Stimulated activated naive B cell treated with anti-CD40 and anti-IgM and Interleukin-4, amounts not matched to agents 10 μg/mL and 1 μg/mL and 100 μg/mL, for 72 hours (primary cell): ENCODE measurements at regions not wholly inside any gene's neighbourhood (a gene's known extent, or its start where the extent isn't known, plus 50 kb on each side); places are given as distances from the start of the nearest gene placed in this dataset.

ENCODE experiments used
- ATAC-seq, 2 donors: fragments of 150-1000 bp; cut with Tn5 transposase; replicated peaks; 2 replicates each; pipeline ENCODE4 v1.10.0; 2021; ENCODE audit warnings: moderate library complexity in 1 of 2
- DNase-seq: peaks from one replicate; pipeline ENCODE4 v3.0.0; 2021
- H3K27ac Mint-ChIP-seq: one replicate; pipeline ENCODE4 v1.8.0; 2022; ENCODE audit warnings: mild to moderate bottlenecking, mixed read lengths
- H3K27me3 Mint-ChIP-seq, 2 donors: one replicate each; pipeline ENCODE4 v1.8.0; 2022; ENCODE audit warnings: mixed read lengths in 2 of 2
- H3K36me3 Mint-ChIP-seq, 2 donors: one replicate each; pipeline ENCODE4 v1.8.0; 2022; ENCODE audit warnings: mixed read lengths in 2 of 2, mild to moderate bottlenecking in 1 of 2
- H3K4me1 Mint-ChIP-seq, 2 donors: one replicate each; pipeline ENCODE4 v1.8.0; 2022; ENCODE audit warnings: mixed read lengths in 2 of 2, mild to moderate bottlenecking in 1 of 2
- H3K4me3 Mint-ChIP-seq, 2 donors: one replicate each; pipeline ENCODE4 v1.8.0; 2022; ENCODE audit warnings: mild to moderate bottlenecking in 2 of 2, mixed read lengths in 2 of 2, moderate library complexity in 1 of 2
- H3K9me3 Mint-ChIP-seq, 2 donors: one replicate each; pipeline ENCODE4 v1.8.0; 2022; ENCODE audit warnings: mixed read lengths in 2 of 2, mild to moderate bottlenecking in 1 of 2

DNA sequence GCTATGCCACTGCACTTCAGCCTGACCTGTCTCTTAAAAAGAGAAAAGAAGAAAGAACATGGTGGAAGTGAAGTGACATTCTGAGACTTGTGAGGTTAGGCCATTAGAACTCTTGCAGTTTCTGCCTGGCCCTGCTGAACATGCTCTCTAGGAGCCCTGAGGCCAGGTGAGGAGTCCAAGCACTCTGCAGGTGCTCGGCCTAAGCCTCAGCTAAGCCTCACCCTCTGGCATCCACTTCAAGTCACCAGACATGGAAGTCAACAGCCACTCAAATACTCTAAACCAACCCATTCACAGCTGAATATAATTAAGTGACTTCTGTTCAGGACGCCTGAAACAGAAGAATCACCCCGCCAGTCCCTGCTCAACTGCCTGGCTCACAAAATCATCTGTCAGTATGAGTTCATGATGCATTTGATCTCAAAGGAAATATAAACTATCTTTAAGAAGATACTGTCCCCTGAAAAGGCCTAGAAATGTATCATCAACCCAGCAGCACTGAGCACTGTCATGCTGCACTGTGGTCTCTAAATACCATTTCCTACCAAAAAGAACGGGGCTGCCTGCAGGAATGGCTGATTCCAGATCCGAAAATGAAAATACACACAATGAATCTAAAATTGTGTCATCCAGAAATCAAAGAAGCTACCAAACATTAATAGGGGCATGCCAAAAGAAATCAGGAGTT lies 118.8 kb downstream of the PSMG1 start:
- no peak overlapping the region for H3K27ac Mint-ChIP-seq
- peaks cover 6% of the 10 kb centered on the region in 2 donors for H3K9me3 Mint-ChIP-seq
- H3K4me3 Mint-ChIP-seq, result no peak overlapping the region
- no peaks in the 10 kb centered on the region for H3K36me3 Mint-ChIP-seq
- peaks cover 6 to 9% of the 10 kb centered on the region in 2 donors for H3K27me3 Mint-ChIP-seq
- H3K4me1 Mint-ChIP-seq, result peaks cover 4 to 12% of the 10 kb centered on the region in 2 donors
- no peak for DNase-seq
- no peak for ATAC-seq

DNA sequence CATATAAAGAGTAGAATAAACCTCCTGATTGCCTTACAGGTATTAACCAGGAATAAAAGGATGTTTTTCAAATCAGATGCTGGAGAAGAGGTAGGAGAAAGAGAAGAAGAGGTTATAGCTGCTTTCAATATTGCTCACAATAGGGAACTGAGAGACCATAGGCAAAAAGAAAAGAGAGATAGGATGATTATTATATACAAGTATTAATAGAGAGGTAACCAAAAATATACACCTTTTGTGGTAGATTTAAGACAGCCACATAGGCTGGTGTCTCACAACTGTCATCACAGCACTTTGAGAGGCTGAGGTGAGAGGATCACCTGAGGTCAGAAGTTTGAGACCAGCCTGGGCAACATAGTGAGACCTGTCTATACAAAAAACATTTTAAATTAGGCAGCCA lies 119.7 kb downstream of the PSMG1 start:
- H3K36me3 Mint-ChIP-seq, result no peaks in the 10 kb centered on the region
- H3K4me3 Mint-ChIP-seq, result no peak overlapping the region
- H3K27me3 Mint-ChIP-seq, result peaks cover 6 to 9% of the 10 kb centered on the region in 2 donors
- H3K4me1 Mint-ChIP-seq, result peaks cover 4 to 12% of the 10 kb centered on the region in 2 donors
- H3K27ac Mint-ChIP-seq, result no peak overlapping the region
- peaks cover under 1 to 1% of the 10 kb centered on the region in 2 donors for H3K9me3 Mint-ChIP-seq
- no peak for DNase-seq
- peak; percentile 83 to 85 for ATAC-seq

DNA sequence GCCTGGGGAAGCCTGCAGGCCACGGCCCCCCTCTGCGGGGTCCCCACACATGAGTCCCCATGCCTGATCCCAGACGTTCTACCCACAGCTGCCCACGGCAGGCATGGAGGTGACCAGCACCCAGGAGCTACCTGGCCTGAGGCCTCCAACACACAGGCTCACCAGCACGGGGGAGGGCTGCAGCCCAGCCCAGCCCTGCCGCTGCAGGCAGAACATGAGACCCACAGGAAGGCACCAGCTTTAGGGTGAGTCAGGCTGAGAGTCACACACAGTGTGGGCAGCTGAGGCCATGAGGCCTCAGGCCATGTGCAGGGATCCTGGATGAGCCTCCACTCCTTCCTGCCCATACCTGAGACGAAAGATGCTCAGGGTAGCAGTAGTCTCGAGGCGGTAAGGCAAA lies 121.1 kb downstream of the PSMG1 start:
- Mint-ChIP-seq H3K27ac (no peak overlapping the region), H3K36me3 (no peaks in the 10 kb centered on the region), H3K9me3 (peaks cover 0 to 1% of the 10 kb centered on the region in 2 donors), H3K4me3 (no peak overlapping the region), H3K4me1 (peaks cover 4 to 12% of the 10 kb centered on the region in 2 donors), H3K27me3 (peaks cover under 1 to 5% of the 10 kb centered on the region in 2 donors)
- no peak for DNase-seq
- peak; percentile 9 to 16 for ATAC-seq

DNA sequence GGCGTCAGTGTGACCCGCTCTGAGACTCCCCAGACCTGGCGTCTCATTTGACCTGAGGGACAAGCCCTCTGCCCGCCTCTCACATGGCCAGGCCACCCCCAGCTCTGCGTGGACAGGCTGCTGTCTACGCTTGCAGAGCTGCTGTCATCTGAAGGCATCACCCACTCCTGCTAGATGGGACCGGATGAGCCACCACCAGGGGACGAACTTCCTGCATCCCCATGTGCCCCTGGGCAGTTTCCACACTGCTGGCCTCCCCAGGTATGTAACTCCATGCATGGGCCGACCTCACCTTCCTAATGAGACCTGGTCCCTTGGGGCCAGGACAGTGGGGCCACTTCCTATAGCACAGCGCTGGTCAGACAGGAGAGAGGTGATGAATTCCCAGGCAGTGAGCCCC lies 121.5 kb downstream of the PSMG1 start:
- DNase-seq (no peak), ATAC-seq (no peak)
- Mint-ChIP-seq H3K27me3 (peaks cover 0 to 5% of the 10 kb centered on the region in 2 donors), H3K4me3 (no peak overlapping the region), H3K4me1 (peaks cover 4 to 12% of the 10 kb centered on the region in 2 donors), H3K36me3 (no peaks in the 10 kb centered on the region), H3K27ac (no peak overlapping the region), H3K9me3 (peaks cover 0 to 1% of the 10 kb centered on the region in 2 donors)

DNA sequence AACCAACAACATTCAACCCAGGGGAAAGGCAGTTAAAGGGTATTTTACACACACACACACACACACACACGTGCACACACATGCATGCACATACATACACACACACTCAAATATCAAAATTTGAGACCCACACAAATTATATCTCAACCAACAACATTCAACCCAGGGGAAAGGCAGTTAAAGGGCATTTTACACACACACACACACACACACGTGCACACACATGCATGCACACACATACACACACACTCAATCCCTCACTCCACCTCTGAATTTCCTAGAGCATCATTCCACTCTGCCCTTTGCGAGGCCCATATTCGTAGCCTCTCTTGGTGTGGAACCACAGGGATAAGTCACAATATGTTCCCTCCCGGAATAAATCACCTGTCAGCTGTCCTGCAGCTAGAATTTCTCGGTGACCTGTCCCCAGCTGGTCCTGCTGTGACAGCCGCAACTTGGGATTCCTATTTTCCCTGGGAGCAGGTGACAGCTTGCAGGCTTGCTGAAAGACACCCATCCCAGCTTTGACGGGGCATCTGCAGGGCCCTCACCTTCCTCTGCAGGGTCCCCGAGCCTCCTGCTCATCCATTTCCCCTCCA lies 122.7 kb downstream of the PSMG1 start:
- peaks cover 0 to 5% of the 10 kb centered on the region in 2 donors for H3K27me3 Mint-ChIP-seq
- H3K36me3 Mint-ChIP-seq, result no peaks in the 10 kb centered on the region
- H3K27ac Mint-ChIP-seq, result no peak overlapping the region
- ATAC-seq (no peak), DNase-seq (no peak)
- peaks cover 0 to 1% of the 10 kb centered on the region in 2 donors for H3K9me3 Mint-ChIP-seq
- no peak overlapping the region for H3K4me3 Mint-ChIP-seq
- H3K4me1 Mint-ChIP-seq, result peaks cover 4 to 12% of the 10 kb centered on the region in 2 donors

DNA sequence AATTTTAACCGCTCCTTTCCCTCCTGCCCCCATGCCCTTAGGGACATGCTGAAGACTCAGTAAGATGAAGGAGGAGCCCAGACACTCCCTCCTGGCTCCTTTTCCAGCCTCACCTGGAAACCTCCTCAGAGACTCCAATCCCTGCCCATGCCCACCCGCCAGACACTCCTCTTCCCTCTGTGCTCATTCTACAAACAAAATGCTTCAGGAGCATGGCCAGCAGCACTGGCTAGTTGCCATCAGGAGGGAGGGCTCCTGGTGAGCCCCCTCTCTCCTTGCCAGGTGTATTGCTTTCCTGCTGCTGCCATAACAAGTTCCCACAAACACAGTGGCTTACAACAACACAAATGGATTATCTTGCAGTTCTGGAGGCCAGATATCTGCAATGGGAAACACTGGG lies 126.1 kb downstream of the PSMG1 start:
- Mint-ChIP-seq H3K27me3 (peaks cover 0 to 5% of the 10 kb centered on the region in 2 donors), H3K4me3 (no peak overlapping the region), H3K36me3 (no peaks in the 10 kb centered on the region), H3K9me3 (no peaks in the 10 kb centered on the region), H3K4me1 (no peaks in the 10 kb centered on the region), H3K27ac (no peak overlapping the region)
- DNase-seq (no peak), ATAC-seq (no peak)

DNA sequence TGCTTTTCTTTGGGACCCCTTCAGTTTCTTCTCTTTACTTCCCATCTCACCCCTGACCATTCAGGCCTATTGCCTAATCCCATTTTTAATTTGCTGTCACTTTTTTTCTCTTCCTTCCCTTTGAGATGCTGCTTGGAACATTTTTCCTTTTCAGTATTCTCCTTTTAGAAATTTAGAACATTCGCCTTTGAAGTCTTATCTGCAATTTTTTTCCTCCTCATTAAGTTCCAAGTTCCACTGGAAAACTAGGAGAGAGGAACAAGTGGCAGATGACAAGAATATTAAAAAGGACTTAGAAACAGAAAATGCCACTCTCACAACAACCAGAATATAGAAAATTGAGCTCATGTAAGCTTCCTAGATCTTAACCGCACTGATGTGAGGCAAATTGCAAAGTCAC lies 126.6 kb downstream of the PSMG1 start:
- Mint-ChIP-seq H3K9me3 (no peaks in the 10 kb centered on the region), H3K27me3 (peaks cover 0 to 5% of the 10 kb centered on the region in 2 donors), H3K36me3 (no peaks in the 10 kb centered on the region), H3K4me3 (no peak overlapping the region), H3K27ac (no peak overlapping the region), H3K4me1 (no peaks in the 10 kb centered on the region)
- DNase-seq (no peak), ATAC-seq (no peak)

DNA sequence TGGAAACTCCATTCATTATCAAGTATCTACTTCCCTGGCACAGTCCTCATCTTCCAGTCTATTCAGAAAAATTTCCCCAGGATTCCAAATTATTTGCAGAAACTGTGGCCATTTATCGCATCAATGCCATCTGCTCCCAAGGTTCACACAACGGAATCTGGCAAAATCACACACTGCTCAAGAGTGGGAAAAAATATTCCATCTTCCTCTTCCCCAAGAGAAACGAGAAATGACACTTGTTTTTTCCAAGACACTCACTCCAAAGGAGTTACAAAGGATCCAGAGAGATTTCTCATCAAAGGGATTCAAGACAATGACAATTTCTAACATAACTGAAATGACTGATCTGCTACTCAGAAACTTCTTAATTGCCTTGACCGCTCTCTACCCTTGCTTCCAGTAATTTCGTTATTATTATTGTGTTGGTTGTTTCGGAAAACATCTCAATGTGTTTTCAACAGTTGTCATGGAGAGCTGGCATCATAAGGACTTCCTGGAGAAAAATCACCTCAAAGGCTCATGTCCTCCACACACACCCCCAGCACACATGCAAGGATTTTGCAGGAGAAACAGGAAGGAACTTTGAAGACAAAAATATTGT lies 128.0 kb downstream of the PSMG1 start:
- no peaks in the 10 kb centered on the region for H3K9me3 Mint-ChIP-seq
- H3K27ac Mint-ChIP-seq, result no peak overlapping the region
- DNase-seq, result no peak
- no peak overlapping the region for H3K4me3 Mint-ChIP-seq
- ATAC-seq, result no peak
- H3K36me3 Mint-ChIP-seq, result no peaks in the 10 kb centered on the region
- H3K4me1 Mint-ChIP-seq, result no peaks in the 10 kb centered on the region
- peaks cover 0 to 3% of the 10 kb centered on the region in 2 donors for H3K27me3 Mint-ChIP-seq

DNA sequence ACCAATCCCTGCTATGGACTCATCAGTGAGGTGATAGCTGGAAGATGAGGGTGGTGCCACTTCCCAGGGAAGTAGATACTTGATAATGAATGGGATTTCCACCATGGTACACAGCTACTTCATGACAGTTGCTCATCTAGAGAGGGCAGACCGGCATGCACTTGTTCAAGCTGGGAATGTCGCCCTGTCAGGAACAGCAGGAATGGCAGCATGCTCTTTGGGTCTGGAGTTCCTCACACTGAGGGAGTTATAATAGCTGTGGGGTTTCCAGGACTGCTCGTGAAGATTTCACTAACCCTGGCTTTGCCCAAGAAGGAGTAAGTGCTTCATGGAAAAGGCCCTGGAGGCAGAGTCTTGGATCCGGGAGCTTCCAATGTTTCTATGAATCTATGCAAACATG lies 129.2 kb downstream of the PSMG1 start:
- no peaks in the 10 kb centered on the region for H3K9me3 Mint-ChIP-seq
- no peaks in the 10 kb centered on the region for H3K36me3 Mint-ChIP-seq
- H3K4me3 Mint-ChIP-seq, result no peak overlapping the region
- H3K27me3 Mint-ChIP-seq, result peaks cover 0 to 4% of the 10 kb centered on the region in 2 donors
- no peak for DNase-seq
- no peak overlapping the region for H3K27ac Mint-ChIP-seq
- H3K4me1 Mint-ChIP-seq, result no peaks in the 10 kb centered on the region
- ATAC-seq, result no peak

DNA sequence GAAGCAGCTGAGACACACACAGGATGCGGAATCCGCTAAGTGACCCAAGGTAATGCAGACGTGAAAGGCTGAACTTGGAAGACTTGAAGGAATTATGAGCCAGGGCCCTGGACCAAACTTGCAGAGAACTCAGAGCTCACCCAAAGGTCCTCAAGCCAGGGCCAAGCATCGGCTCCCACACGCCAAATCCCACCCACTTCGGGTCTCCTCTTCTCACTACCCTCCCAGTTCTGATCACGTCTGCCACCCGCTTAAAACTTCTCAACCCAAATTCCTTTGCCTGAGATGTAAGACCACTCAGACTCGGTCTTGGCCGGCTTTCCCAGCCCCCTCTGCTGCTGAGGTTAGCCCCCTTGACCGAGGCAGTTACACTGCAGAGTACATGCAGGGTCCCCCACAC lies 130.1 kb downstream of the PSMG1 start:
- peaks cover 0 to 4% of the 10 kb centered on the region in 2 donors for H3K27me3 Mint-ChIP-seq
- no peak overlapping the region for H3K4me3 Mint-ChIP-seq
- no peaks in the 10 kb centered on the region for H3K36me3 Mint-ChIP-seq
- H3K27ac Mint-ChIP-seq, result no peak overlapping the region
- H3K9me3 Mint-ChIP-seq, result no peaks in the 10 kb centered on the region
- no peaks in the 10 kb centered on the region for H3K4me1 Mint-ChIP-seq
- DNase-seq (no peak), ATAC-seq (no peak)

DNA sequence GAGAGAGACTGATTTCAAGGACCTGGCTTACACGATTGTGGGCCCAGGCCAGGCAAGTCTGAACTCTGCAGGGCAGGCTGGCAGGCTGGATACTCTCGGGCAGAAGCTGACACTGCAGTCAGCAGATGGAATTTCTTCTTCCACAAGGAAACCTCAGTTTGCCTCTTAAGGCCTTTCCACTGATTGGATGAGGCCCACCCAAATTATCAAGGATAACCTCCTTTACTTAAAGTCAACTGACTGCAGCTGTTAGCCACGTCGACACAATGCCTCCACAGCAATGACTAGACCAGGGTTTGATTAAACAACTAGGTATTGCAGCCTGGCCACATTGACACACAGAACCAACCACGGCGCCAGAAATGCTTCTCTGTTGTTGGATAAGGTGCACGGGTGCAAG lies 130.5 kb downstream of the PSMG1 start:
- no peaks in the 10 kb centered on the region for H3K9me3 Mint-ChIP-seq
- H3K27ac Mint-ChIP-seq, result no peak overlapping the region
- no peak for DNase-seq
- no peaks in the 10 kb centered on the region for H3K4me1 Mint-ChIP-seq
- H3K27me3 Mint-ChIP-seq, result peaks cover 0 to 4% of the 10 kb centered on the region in 2 donors
- ATAC-seq, result no peak
- H3K4me3 Mint-ChIP-seq, result no peak overlapping the region
- H3K36me3 Mint-ChIP-seq, result no peaks in the 10 kb centered on the region

DNA sequence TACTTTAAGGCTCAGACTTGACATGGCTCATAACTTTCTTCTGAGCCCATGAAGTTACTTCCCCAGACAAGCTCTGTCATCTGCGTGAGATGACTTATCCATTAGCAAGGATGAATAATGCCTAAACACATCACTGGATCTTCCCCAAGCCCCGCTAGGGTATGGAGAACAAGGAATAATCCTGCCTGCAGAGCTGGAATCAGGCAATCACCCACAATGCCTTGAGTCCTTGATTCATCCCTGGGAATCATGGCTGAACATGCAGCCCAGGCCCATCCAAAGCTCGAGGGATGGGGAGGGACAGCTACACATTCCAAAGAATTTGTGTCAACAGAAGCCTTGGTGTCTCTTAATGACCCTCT lies 131.7 kb downstream of the PSMG1 start:
- Mint-ChIP-seq H3K27me3 (peaks cover 0 to 4% of the 10 kb centered on the region in 2 donors), H3K4me3 (no peak overlapping the region), H3K9me3 (no peaks in the 10 kb centered on the region), H3K27ac (no peak overlapping the region), H3K36me3 (no peaks in the 10 kb centered on the region), H3K4me1 (no peaks in the 10 kb centered on the region)
- DNase-seq, result no peak
- no peak for ATAC-seq

DNA sequence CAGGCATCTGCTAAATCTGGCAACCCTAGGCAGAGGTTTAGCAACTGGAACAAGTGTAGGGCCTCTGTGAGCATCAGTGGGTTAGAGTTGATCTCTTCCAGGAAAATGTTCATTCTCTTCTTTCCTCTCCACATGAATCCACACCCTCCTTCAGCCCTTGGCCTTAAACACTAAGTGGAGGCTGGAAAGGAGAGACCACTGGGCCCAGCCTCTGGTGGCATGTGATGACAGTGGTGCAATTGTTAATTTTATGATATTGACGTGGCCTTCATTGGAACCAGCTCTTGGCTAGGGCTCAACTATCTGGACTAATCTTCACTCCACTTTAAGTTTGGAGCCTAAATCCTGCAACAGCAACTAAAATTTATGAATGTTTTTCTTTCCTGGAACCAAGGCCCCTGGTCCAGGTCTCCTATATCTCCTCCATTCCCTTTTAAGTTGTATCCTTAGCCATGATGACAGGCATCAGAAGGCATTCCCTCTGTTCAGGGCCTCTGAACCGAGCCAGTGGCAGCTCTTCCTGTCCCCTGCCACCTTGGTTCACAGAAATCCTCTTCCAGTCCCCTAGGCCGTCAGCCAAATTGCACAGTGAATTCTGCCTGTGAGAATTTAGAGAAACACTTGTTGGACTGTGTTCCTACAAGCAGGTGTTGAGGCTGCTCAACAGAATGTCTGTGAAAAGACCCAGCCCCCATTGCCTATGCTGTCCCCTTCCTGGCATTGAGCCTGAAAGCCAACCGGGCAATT lies 132.2 kb downstream of the PSMG1 start:
- Mint-ChIP-seq H3K4me3 (no peak overlapping the region), H3K4me1 (no peaks in the 10 kb centered on the region), H3K27me3 (peaks cover 0 to 4% of the 10 kb centered on the region in 2 donors), H3K9me3 (no peaks in the 10 kb centered on the region), H3K27ac (no peak overlapping the region), H3K36me3 (no peaks in the 10 kb centered on the region)
- DNase-seq, result no peak
- no peak for ATAC-seq

DNA sequence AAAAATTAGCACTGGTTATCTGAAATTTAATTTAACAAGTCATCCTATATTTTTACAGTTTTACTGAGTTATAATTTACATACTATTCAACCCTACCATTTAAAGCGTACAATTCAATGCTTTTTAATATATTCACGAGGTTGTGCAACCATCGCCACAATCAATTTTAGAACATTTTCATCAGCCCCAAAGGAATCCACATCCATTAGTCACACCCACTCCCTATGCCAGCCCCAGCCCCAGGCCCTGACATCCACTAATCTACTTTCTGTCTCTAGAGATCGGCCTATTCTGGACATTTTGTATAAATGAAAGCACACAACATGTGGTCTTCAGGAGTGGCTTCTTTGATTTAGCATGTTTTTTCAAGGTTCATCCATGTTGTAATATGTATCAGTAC lies 134.7 kb downstream of the PSMG1 start:
- ATAC-seq, result no peak
- Mint-ChIP-seq H3K9me3 (no peaks in the 10 kb centered on the region), H3K27ac (no peak overlapping the region), H3K4me1 (no peaks in the 10 kb centered on the region), H3K36me3 (no peaks in the 10 kb centered on the region), H3K27me3 (peaks cover 0 to 4% of the 10 kb centered on the region in 2 donors), H3K4me3 (no peak overlapping the region)
- no peak for DNase-seq
